SK-N-SH (cell line): ENCODE measurements at regions not wholly inside any gene's neighbourhood (a gene's known extent, or its start where the extent isn't known, plus 50 kb on each side); places are given as distances from the start of the nearest gene placed in this dataset.

Experiments
- CTCF ChIA-PET: fragments of 300-600, 350-600 bp; formaldehyde crosslinking; extraction: SDS; loops from one replicate; lab custom pipeline; 2021; lab: Yijun Ruan, JAX
- POLR2A ChIA-PET: fragments of 350-600 bp; sonication (Branson Sonifier 250); formaldehyde crosslinking; extraction: SDS; loops from one replicate; lab custom pipeline; 2020; ENCODE audit warnings: antibody characterized with exemption, inconsistent platforms; lab: Yijun Ruan, JAX
- DNase-seq: peaks from one replicate; pipeline ENCODE4 v3.0.0; 2012
- H2AFZ ChIP-seq: fragments of 200-600 bp; sonication (generic); 2 replicates; pipeline ENCODE4 v1.8.1; 2016; ENCODE audit warnings: antibody characterized with exemption, mild to moderate bottlenecking, low read depth
- H3F3A ChIP-seq: fragments of 200-600 bp; sonication (generic); replicated peaks from 2 replicates; pipeline ENCODE3; 2016; ENCODE audit warnings: antibody characterized with exemption, mild to moderate bottlenecking; ENCODE audit not compliant: insufficient read depth
- H3K27ac ChIP-seq, 2 experiments: fragments of 200-500 bp in 1 of 2; fragments of 200-600 bp in 1 of 2; sonication (Bioruptor generic) in 1 of 2; sonication (generic), shearing (Covaris generic) in 1 of 2; 2 replicates each; pipeline versions ENCODE4 v1.5.1 to v1.6.1; 2014 to 2016; ENCODE audit warnings: low read depth in 2 of 2, inconsistent platforms in 1 of 2, low read length in 1 of 2, mild to moderate bottlenecking in 1 of 2, mixed read lengths in 1 of 2
- H3K27me3 ChIP-seq: fragments of 200-600 bp; sonication (generic), shearing (Covaris generic); 2 replicates; pipeline ENCODE4 v1.6.1; 2016; ENCODE audit warnings: mixed run types; ENCODE audit not compliant: insufficient read depth
- H3K36me3 ChIP-seq, 2 experiments: fragments of 200-500 bp in 1 of 2; fragments of 200-600 bp in 1 of 2; sonication (Bioruptor generic) in 1 of 2; sonication (generic) in 1 of 2; replicated peaks in 1 of 2; 2 replicates each; pipeline versions ENCODE3 to v1.5.1; 2014 to 2016; ENCODE audit warnings: low read length in 1 of 2, mild to moderate bottlenecking in 1 of 2; ENCODE audit not compliant: insufficient read depth in 2 of 2, control insufficient read depth in 1 of 2
- H3K4me1 ChIP-seq, 2 experiments: fragments of 200-500 bp in 1 of 2; fragments of 200-600 bp in 1 of 2; sonication (Bioruptor generic) in 1 of 2; sonication (generic), shearing (Covaris generic) in 1 of 2; 2 replicates each; pipeline versions ENCODE4 v1.5.1 to v1.6.1; 2014 to 2016; ENCODE audit warnings: low read depth in 1 of 2, low read length in 1 of 2, mixed run types in 1 of 2; ENCODE audit not compliant: insufficient read depth in 2 of 2, control insufficient read depth in 1 of 2
- H3K4me2 ChIP-seq: fragments of 200-600 bp; sonication (generic), shearing (Covaris generic); 2 replicates; pipeline ENCODE4 v1.6.1; 2017; ENCODE audit warnings: mixed run types
- H3K4me3 ChIP-seq, 2 experiments: fragments of 200-500 bp in 1 of 2; fragments of 200-600 bp in 1 of 2; sonication (Bioruptor generic) in 1 of 2; sonication (generic), shearing (Covaris generic) in 1 of 2; 2 replicates each; pipeline versions ENCODE4 v1.5.1 to v1.8.1; 2014 to 2016; ENCODE audit warnings: low read depth in 2 of 2, inconsistent platforms in 1 of 2, low read length in 1 of 2, mild to moderate bottlenecking in 1 of 2, mixed read lengths in 1 of 2, moderate library complexity in 1 of 2
- H3K79me2 ChIP-seq: fragments of 200-600 bp; sonication (generic); 2 replicates; pipeline ENCODE4 v1.8.1; 2017; ENCODE audit warnings: mild to moderate bottlenecking; ENCODE audit not compliant: insufficient read depth
- H3K9ac ChIP-seq: fragments of 200-600 bp; sonication (generic); 2 replicates; pipeline ENCODE4 v1.6.1; 2017; ENCODE audit warnings: mixed run types
- H3K9me2 ChIP-seq: fragments of 200-600 bp; sonication (generic); 2 replicates; pipeline ENCODE4 v1.6.1; 2017; ENCODE audit warnings: mixed run types
- H3K9me3 ChIP-seq: fragments of 200-600 bp; sonication (generic); 2 replicates; pipeline ENCODE4 v1.6.1; 2017; ENCODE audit warnings: mixed run types, mild to moderate bottlenecking, moderate library complexity
- H4K20me1 ChIP-seq: fragments of 200-600 bp; sonication (generic); 2 replicates; pipeline ENCODE4 v1.6.1; 2017; ENCODE audit warnings: mild to moderate bottlenecking, mixed run types; ENCODE audit not compliant: insufficient read depth
- CHD2 ChIP-seq: fragments of 150-350 bp; IDR thresholded peaks from 2 replicates; pipeline ENCODE4 v1.6.1; 2018; ENCODE audit warnings: low read length; ENCODE audit not compliant: partially characterized antibody
- ELF1 ChIP-seq: IDR thresholded peaks from 2 replicates; pipeline ENCODE4 v1.4.0; 2012
- EP300 ChIP-seq, 2 experiments: IDR thresholded peaks; 2 replicates each; pipeline versions ENCODE4 v1.4.0 to v1.6.1; 2012; ENCODE audit warnings: borderline replicate concordance in 1 of 2, low read depth in 1 of 2, low read length in 1 of 2
- EZH2phosphoT487 ChIP-seq: fragments of 200-600 bp; sonication (generic); IDR thresholded peaks from 2 replicates; pipeline ENCODE4 v1.6.1; 2017; ENCODE audit warnings: low read depth, mixed run types, mild to moderate bottlenecking, antibody characterized with exemption, moderate library complexity, borderline replicate concordance
- FOSL2 ChIP-seq: IDR thresholded peaks from 2 replicates; pipeline ENCODE4 v1.4.0; 2012; ENCODE audit warnings: low read depth, mild to moderate bottlenecking, moderate library complexity, borderline replicate concordance
- GABPA ChIP-seq: IDR thresholded peaks from 2 replicates; pipeline ENCODE4 v1.4.0; 2012; ENCODE audit warnings: low read depth, mild to moderate bottlenecking
- GATA2 ChIP-seq: sonication (generic); formaldehyde crosslinking; IDR thresholded peaks from 2 replicates; pipeline ENCODE4 v1.5.0; 2020; ENCODE audit warnings: mild to moderate bottlenecking, missing genetic modification reagents
- JUND ChIP-seq: IDR thresholded peaks from 2 replicates; pipeline ENCODE4 v1.4.0; 2012
- MAX ChIP-seq: IDR thresholded peaks from 2 replicates; pipeline ENCODE4 v1.4.0; 2012; ENCODE audit warnings: low read depth
- MXI1 ChIP-seq: IDR thresholded peaks from 2 replicates; pipeline ENCODE4 v1.6.1; 2012; ENCODE audit warnings: mild to moderate bottlenecking, low read depth, low read length, improper control_type of control experiment
- NFIC ChIP-seq: IDR thresholded peaks from 2 replicates; pipeline ENCODE4 v1.4.0; 2012; ENCODE audit warnings: borderline replicate concordance
- NRF1 ChIP-seq: IDR thresholded peaks from 2 replicates; pipeline ENCODE4 v1.6.1; 2012; ENCODE audit warnings: low read depth, mild to moderate bottlenecking, low read length
- PBX3 ChIP-seq: IDR thresholded peaks from 2 replicates; pipeline ENCODE4; 2012
- RAD21 ChIP-seq: IDR thresholded peaks from 2 replicates; pipeline ENCODE4 v1.6.1; 2012; ENCODE audit warnings: mild to moderate bottlenecking, low read length
- RCOR1 ChIP-seq: fragments of 150-350 bp; IDR thresholded peaks from 2 replicates; pipeline ENCODE4 v1.6.1; 2017; ENCODE audit warnings: antibody characterized with exemption, low read length
- RXRA ChIP-seq: IDR thresholded peaks from 2 replicates; pipeline ENCODE4 v1.4.0; 2012; ENCODE audit warnings: low read depth, mild to moderate bottlenecking, borderline replicate concordance
- SIN3A ChIP-seq: IDR thresholded peaks from 2 replicates; pipeline ENCODE4 v1.6.1; 2012; ENCODE audit warnings: low read depth, mild to moderate bottlenecking, low read length, moderate library complexity, borderline replicate concordance
- SMC3 ChIP-seq: IDR thresholded peaks from 2 replicates; pipeline ENCODE4 v1.6.1; 2012; ENCODE audit warnings: low read depth, low read length, improper control_type of control experiment
- TAF1 ChIP-seq: IDR thresholded peaks from 2 replicates; pipeline ENCODE4 v1.6.1; 2012; ENCODE audit warnings: low read depth, mild to moderate bottlenecking, low read length, moderate library complexity, borderline replicate concordance
- TCF12 ChIP-seq: IDR thresholded peaks from 2 replicates; pipeline ENCODE4 v1.4.0; 2012
- USF1 ChIP-seq: IDR thresholded peaks from 2 replicates; pipeline ENCODE4 v1.4.0; 2012; ENCODE audit warnings: low read depth, borderline replicate concordance
- USF2 ChIP-seq: fragments of 150-350 bp; IDR thresholded peaks from 2 replicates; pipeline ENCODE4 v1.6.1; 2017; ENCODE audit warnings: antibody characterized with exemption, low read length, low read depth, borderline replicate concordance
- ZBTB33 ChIP-seq: IDR thresholded peaks from 2 replicates; pipeline ENCODE4 v1.4.0; 2012; ENCODE audit warnings: low read depth, borderline replicate concordance
- WGBS: methylation state at CpG from one replicate; pipeline ENCODE4 v1.1.6; 2017; ENCODE audit warnings: low lambda C conversion rate; 5-methylcytosine and 5-hydroxymethylcytosine counted together

- Histone ChIP-seq H3F3A (no peaks in the 10 kb centered on the region), H3K4me1 (no peaks in the 10 kb centered on the region), H4K20me1 (no peaks in the 10 kb centered on the region), H3K79me2 (no peaks in the 10 kb centered on the region), H2AFZ (no peak overlapping the region), H3K9ac (no peak overlapping the region), H3K4me3 (no peak overlapping the region), H3K9me3 (no peaks in the 10 kb centered on the region), H3K36me3 (no peaks in the 10 kb centered on the region), H3K27ac (no peak overlapping the region), H3K4me2 (no peak overlapping the region), H3K9me2 (no peaks in the 10 kb centered on the region), H3K27me3 (no peaks in the 10 kb centered on the region)
- CTCF ChIA-PET, result no interaction called here
- POLR2A ChIA-PET, result no interaction called here
- DNase-seq, result no peak
- WGBS, result 12% methylated on average over 3 of the region's 3 CpGs
- TF ChIP-seq GABPA (no peak), JUND (no peak), RAD21 (no peak), EP300 (IDR thresholded peaks at IDR 0.05; ENCODE audit: borderline replicate concordance in 1 of 2, low read depth in 1 of 2, low read length in 1 of 2) (no peak), CHD2 (no peak), TAF1 (no peak), MAX (no peak), TCF12 (no peak), SMC3 (no peak), PBX3 (no peak), ELF1 (no peak)
These were observed 127.3 kb upstream of the SRD5A2 start for GRCh38 chr2:31707992-31708391.

- CTCF ChIA-PET, result interaction anchor here (1.2 kb wide), 1 partner anchor 9 kb away, joined by 6 read pairs; no protein-coding TSS in a partner anchor
- POLR2A ChIA-PET, result no interaction called here
- no peak overlapping the region for H3K4me3 ChIP-seq
- H3K9me2 ChIP-seq, result no peaks in the 10 kb centered on the region
- H3K4me1 ChIP-seq, result no peaks in the 10 kb centered on the region
- TF ChIP-seq GATA2, result no peak
- TF ChIP-seq ZBTB33, result no peak
- no peak for TF ChIP-seq TAF1
- no peak for TF ChIP-seq FOSL2
- TF ChIP-seq RCOR1, result no peak
- TF ChIP-seq MXI1, result no peak
- no peak for TF ChIP-seq SIN3A
- no peak for TF ChIP-seq RXRA
- no peak for TF ChIP-seq NFIC
- TF ChIP-seq SMC3, result no peak
- no peak for TF ChIP-seq EZH2phosphoT487
- TF ChIP-seq PBX3, result no peak
- TF ChIP-seq CHD2, result no peak
- no peak for TF ChIP-seq ELF1
- no peak for TF ChIP-seq USF2
- no peak for TF ChIP-seq USF1
- no peak for TF ChIP-seq NRF1
- no peaks in the 10 kb centered on the region for H3K36me3 ChIP-seq
- H4K20me1 ChIP-seq, result no peaks in the 10 kb centered on the region
- WGBS, result 2% methylated on average over 4 of the region's 4 CpGs
- no peaks in the 10 kb centered on the region for H3K9me3 ChIP-seq
- H3K79me2 ChIP-seq, result no peaks in the 10 kb centered on the region
- H3K27ac ChIP-seq, result no peak overlapping the region
- no peaks in the 10 kb centered on the region for H3K27me3 ChIP-seq
- DNase-seq, result no peak
- H3K4me2 ChIP-seq, result no peak overlapping the region
- no peak overlapping the region for H2AFZ ChIP-seq
- no peak overlapping the region for H3K9ac ChIP-seq
- H3F3A ChIP-seq, result no peaks in the 10 kb centered on the region
These were observed 123.9 kb upstream of the SRD5A2 start for GRCh38 chr2:31704561-31705212.
